SJSA1 (cell line): ENCODE measurements at regions not wholly inside any gene's neighbourhood (a gene's known extent, or its start where the extent isn't known, plus 50 kb on each side); places are given as distances from the start of the nearest gene placed in this dataset.
"Not testable (repeated sequence)": the region's sequence is repeated elsewhere in the genome, so short reads cannot be mapped to it uniquely, and the experiment has no call there.

Experiments
- DNase-seq, 2 experiments: peaks; one replicate each; pipeline ENCODE4 v3.0.0-alpha.2; 2015 to 2020; ENCODE audit warnings: low spot score in 2 of 2, low read depth in 1 of 2
- H3K27ac ChIP-seq: fragments of 250-450 bp; sonication (Bioruptor Pico); 2 replicates; pipeline ENCODE4 v1.5.1; 2020; ENCODE audit warnings: mild to moderate bottlenecking, moderate library complexity
- H3K27me3 ChIP-seq: fragments of 250-450 bp; sonication (Bioruptor Pico); replicated peaks from 2 replicates; pipeline ENCODE4 v1.5.1; 2020; ENCODE audit warnings: mild to moderate bottlenecking, moderate library complexity
- H3K36me3 ChIP-seq: fragments of 250-450 bp; sonication (Bioruptor Pico); 2 replicates; pipeline ENCODE4 v1.5.1; 2020; ENCODE audit warnings: mild to moderate bottlenecking
- H3K4me1 ChIP-seq: fragments of 250-450 bp; sonication (Bioruptor Pico); replicated peaks from 2 replicates; pipeline ENCODE4 v1.6.1; 2021; ENCODE audit warnings: mild to moderate bottlenecking
- H3K4me3 ChIP-seq: fragments of 250-450 bp; sonication (Bioruptor Pico); 2 replicates; pipeline ENCODE4 v1.5.1; 2020; ENCODE audit warnings: mild to moderate bottlenecking
- H3K9me3 ChIP-seq: fragments of 250-450 bp; sonication (Bioruptor Pico); replicated peaks from 2 replicates; pipeline ENCODE4 v1.5.1; 2020; ENCODE audit warnings: mild to moderate bottlenecking

DNA sequence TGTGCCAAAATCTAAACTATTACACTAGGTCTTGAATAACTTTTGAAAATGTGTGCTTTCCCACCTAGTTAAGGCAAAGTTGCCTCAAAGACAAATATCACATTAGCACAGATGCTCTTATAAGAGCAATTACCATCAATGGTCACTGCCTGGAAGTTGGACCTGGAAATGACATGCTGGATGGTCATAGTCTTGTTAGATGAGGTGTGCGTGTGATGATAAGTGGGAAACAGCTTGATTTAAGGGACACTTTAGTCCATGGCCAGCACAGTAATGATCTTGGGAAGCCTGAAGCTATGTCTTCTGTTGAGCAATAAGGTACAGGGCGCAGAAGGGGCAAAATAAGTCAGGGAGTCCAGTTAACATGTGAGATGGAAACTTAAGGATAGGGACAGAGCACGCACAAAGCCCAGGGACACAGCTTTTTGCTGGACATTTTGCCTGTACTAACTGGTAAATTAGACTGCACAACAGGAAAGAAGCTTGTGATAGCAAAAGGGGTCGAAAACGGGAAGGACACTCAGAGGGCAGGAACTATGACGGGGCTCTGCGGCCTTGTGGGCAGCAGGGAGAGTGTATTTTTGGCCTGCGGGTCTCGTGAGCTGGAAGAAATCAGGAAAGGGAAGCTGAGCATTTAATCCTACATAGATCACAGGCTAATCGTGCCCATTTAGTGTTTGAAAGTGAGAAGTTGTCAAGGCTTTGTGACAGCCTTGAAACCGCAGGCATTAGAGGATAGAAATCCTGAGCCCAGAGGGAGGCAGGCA is 66.7 kb upstream of the BMP2 start:
- H3K27ac ChIP-seq: no peak overlapping the region
- H3K4me1 ChIP-seq: peaks cover 35% of the 10 kb centered on the region
- no peaks in the 10 kb centered on the region for H3K27me3 ChIP-seq
- no peak for DNase-seq
- no peaks in the 10 kb centered on the region for H3K36me3 ChIP-seq
- H3K9me3 ChIP-seq: no peaks in the 10 kb centered on the region; the same call in none of the 2 replicates
- H3K4me3 ChIP-seq: no peak overlapping the region

DNA sequence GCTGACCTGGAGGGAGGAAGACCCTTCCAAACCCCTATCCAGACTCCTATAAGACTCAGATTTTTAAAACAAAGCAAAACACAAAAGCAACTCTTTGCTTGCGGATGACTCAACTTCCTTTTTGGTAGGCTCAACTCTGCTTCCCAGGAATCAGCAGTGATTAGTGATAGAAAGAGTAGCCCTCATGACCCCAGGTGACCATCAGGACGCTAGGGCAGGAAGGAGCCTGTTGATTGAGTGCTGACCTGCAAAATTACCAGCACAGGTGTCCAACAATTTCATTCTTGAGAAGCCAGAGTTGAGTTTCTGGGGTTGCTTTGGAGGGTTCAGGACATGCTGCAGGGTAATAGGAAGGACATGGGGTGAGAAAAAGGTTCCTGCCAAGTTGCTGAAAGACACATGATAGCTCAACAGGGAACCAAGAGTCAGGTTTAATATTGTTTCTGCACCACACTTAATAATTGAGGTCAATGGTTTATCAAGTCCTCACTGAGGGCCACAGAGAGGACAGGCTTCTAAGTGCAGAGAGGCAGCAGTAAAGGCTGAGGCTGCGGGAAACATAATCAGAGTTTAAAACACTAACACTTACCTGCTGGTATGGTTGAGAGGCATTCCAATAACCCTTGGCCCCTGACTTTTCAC is 67.4 kb upstream of the BMP2 start:
- no peak overlapping the region for H3K4me3 ChIP-seq
- H3K27me3 ChIP-seq: no peaks in the 10 kb centered on the region
- no peaks in the 10 kb centered on the region for H3K36me3 ChIP-seq
- H3K27ac ChIP-seq: no peak overlapping the region
- peaks cover 28% of the 10 kb centered on the region for H3K4me1 ChIP-seq
- no peaks in the 10 kb centered on the region; the same call in none of the 2 replicates for H3K9me3 ChIP-seq
- no peak for DNase-seq

DNA sequence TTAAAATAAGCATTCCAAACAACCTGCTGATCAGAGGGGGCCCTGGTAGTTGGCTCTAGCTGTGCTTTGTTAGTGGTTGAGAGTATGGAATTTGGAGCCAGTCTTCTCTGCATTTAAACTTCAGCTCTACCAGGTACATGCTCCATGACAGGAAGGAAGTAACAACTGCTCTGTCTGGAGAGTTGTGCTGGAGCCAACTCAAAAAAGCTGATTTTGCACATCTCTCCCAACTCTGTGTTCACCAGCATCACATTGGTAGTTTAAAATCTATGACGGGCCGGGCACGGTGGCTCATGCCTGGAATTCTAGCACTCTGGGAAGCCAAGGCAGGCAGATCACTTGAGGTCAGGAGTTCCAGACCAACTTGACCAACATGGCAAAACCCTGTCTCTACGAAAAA is 68.8 kb upstream of the BMP2 start:
- H3K27ac ChIP-seq: no peak overlapping the region
- H3K27me3 ChIP-seq: no peaks in the 10 kb centered on the region
- peaks cover 15% of the 10 kb centered on the region for H3K4me1 ChIP-seq
- H3K36me3 ChIP-seq: no peaks in the 10 kb centered on the region
- no peak for DNase-seq
- H3K9me3 ChIP-seq: no peaks in the 10 kb centered on the region; the same call in none of the 2 replicates
- no peak overlapping the region for H3K4me3 ChIP-seq

DNA sequence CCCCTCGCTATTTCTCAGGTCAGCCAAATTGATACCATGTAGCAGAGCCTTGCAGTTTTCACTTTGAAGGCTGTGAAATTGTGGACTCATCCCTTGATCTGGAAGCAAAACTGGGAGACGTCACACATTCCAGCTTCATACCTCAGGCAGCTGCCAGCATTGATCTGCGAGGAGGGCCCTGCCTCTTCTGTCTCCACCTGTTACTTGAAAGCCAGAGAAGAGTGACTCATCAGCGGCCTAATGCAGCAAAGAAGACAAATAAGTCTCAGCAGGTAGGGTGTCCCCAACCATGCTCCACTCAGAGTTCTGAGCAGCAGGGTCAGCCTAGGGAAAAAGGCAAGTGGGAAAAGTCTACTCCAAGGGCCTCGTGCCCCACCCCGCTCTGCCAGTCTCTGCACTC is 69.4 kb upstream of the BMP2 start:
- Histone ChIP-seq H3K4me3 (no peak overlapping the region), H3K27ac (no peak overlapping the region)
- DNase-seq: no peak

GRCh38 chr20:6697228-6697972 is 70.1 kb upstream of the BMP2 start:
- H3K4me1 ChIP-seq: peaks cover 12% of the 10 kb centered on the region
- no peak overlapping the region for H3K27ac ChIP-seq
- no peak overlapping the region for H3K4me3 ChIP-seq
- no peaks in the 10 kb centered on the region for H3K27me3 ChIP-seq
- no peaks in the 10 kb centered on the region for H3K36me3 ChIP-seq
- no peaks in the 10 kb centered on the region; the same call in none of the 2 replicates for H3K9me3 ChIP-seq
- no peak for DNase-seq

More for the DNA sequence above, 69.4 kb upstream of the BMP2 start:
- Histone ChIP-seq H3K27me3 (no peaks in the 10 kb centered on the region), H3K36me3 (no peaks in the 10 kb centered on the region), H3K9me3 (no peaks in the 10 kb centered on the region; the same call in none of the 2 replicates), H3K4me1 (peaks cover 12% of the 10 kb centered on the region)

DNA sequence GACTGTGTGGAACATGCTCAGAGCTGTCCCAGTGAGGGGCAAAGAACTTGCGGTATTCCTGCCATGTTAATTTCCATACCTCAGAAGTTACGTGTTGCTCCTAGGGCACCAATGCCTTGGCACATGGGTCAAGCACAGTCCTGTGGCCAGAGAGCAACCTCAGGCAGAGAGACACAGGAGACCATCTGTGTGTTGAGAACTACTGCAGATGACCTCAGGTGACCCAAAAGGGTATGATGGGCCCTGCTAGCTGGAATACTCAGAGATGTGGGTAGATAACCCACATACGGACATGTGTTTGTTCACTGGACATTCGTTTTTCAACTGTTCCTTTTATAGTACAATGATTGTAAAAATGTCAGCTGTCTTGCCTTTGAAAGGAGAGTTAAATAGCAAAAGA is 71.5 kb upstream of the BMP2 start:
- Histone ChIP-seq H3K27me3 (no peaks in the 10 kb centered on the region), H3K27ac (no peak overlapping the region), H3K36me3 (no peaks in the 10 kb centered on the region), H3K9me3 (no peaks in the 10 kb centered on the region; the same call in none of the 2 replicates), H3K4me3 (no peak overlapping the region), H3K4me1 (0 out of 2 replicates have a peak, but pooled peaks cover 4% of the 10 kb centered on the region)
- no peak for DNase-seq

- not testable (repeated sequence) for H3K9me3 ChIP-seq, H3K4me1 ChIP-seq, H3K27ac ChIP-seq, H3K27me3 ChIP-seq, H3K4me3 ChIP-seq, DNase-seq, H3K36me3 ChIP-seq
These were observed 73.7 kb upstream of the BMP2 start for GRCh38 chr20:6693808-6694198.

DNA sequence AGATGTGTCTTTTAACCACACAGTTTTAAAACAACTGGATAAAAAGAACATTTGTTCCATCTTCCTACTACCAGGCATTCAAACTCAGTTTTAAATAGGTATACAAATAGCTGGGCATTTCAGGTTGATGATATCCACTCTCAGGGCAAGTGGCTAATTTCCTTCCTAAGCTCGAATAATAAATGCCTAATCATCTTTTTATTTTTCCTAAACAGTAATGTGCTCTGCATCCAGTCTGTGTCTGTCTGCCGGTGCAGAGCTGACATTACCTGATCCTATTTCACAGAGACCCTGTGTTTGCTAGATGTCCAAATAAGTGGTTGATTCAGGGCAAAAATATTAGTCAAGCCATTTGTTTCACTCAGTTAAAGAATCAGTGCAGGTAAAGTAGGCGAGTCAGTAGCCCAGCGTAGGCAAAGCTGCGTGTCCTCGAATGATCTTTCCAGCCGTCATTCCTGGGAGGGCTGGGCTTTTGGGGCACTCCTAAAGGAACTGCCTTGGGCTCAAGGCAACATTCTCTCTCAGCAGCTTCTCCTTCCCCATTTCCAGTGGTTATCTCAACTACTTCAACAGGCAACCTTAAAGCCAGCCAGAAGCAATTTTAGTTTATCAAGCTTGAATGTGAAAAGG is 74.2 kb upstream of the BMP2 start:
- Histone ChIP-seq H3K27ac (no peak overlapping the region), H3K27me3 (no peaks in the 10 kb centered on the region), H3K9me3 (no peaks in the 10 kb centered on the region; the same call in 1 of the 2 replicates), H3K36me3 (no peaks in the 10 kb centered on the region), H3K4me3 (no peak overlapping the region), H3K4me1 (no peaks in the 10 kb centered on the region)
- DNase-seq: no peak

- no peak overlapping the region for H3K4me3 ChIP-seq
- no peaks in the 10 kb centered on the region; the same call in 1 of the 2 replicates for H3K9me3 ChIP-seq
- no peak for DNase-seq
- H3K36me3 ChIP-seq: no peaks in the 10 kb centered on the region
- H3K27me3 ChIP-seq: no peaks in the 10 kb centered on the region
- H3K27ac ChIP-seq: no peak overlapping the region
- H3K4me1 ChIP-seq: no peaks in the 10 kb centered on the region
These were observed 74.8 kb upstream of the BMP2 start for GRCh38 chr20:6692566-6693173.

DNA sequence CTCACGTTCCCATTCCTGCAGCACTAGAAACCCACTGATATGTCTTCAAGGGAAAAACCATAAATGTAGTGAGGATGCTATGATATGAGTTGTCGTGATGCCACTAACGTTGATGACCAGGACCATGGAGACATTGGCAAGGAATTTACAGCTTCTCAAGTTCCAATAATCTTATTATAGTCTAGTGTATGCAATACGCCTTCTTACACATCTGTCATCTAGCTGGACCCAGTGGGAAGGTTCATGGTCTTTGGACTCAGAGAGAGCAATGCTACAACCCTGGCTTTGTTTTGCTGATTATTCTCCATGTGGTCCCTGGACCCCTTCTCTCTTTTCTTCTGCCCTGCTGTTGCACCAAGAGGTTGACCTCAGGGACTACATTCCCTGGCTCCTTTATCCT is 76.0 kb upstream of the BMP2 start:
- no peaks in the 10 kb centered on the region for H3K4me1 ChIP-seq
- no peaks in the 10 kb centered on the region; the same call in 1 of the 2 replicates for H3K9me3 ChIP-seq
- no peaks in the 10 kb centered on the region for H3K27me3 ChIP-seq
- DNase-seq: no peak
- no peak overlapping the region for H3K27ac ChIP-seq
- H3K4me3 ChIP-seq: no peak overlapping the region
- no peaks in the 10 kb centered on the region for H3K36me3 ChIP-seq

- Histone ChIP-seq H3K27me3 (no peaks in the 10 kb centered on the region), H3K27ac (no peak overlapping the region), H3K36me3 (no peaks in the 10 kb centered on the region), H3K4me1 (peaks cover 6% of the 10 kb centered on the region; the same call in 1 of the 2 replicates), H3K4me3 (no peak overlapping the region), H3K9me3 (no peaks in the 10 kb centered on the region)
- DNase-seq: no peak
These were observed 78.0 kb upstream of the BMP2 start for GRCh38 chr20:6689339-6689973.

- no peaks in the 10 kb centered on the region for H3K36me3 ChIP-seq
- H3K27me3 ChIP-seq: no peaks in the 10 kb centered on the region
- H3K9me3 ChIP-seq: no peaks in the 10 kb centered on the region
- H3K4me3 ChIP-seq: no peak overlapping the region
- H3K4me1 ChIP-seq: peaks cover 6% of the 10 kb centered on the region; the same call in 1 of the 2 replicates
- H3K27ac ChIP-seq: no peak overlapping the region
- no peak for DNase-seq
These were observed 81.3 kb upstream of the BMP2 start for GRCh38 chr20:6686171-6686570.

- Histone ChIP-seq H3K4me3 (no peak overlapping the region), H3K4me1 (peaks cover 6% of the 10 kb centered on the region; the same call in 1 of the 2 replicates), H3K27ac (no peak overlapping the region), H3K27me3 (no peaks in the 10 kb centered on the region), H3K36me3 (no peaks in the 10 kb centered on the region), H3K9me3 (no peaks in the 10 kb centered on the region)
- no peak for DNase-seq
These were observed 81.9 kb upstream of the BMP2 start for GRCh38 chr20:6685626-6686025.
